Naive B cell (primary cell): ENCODE measurements at regions not wholly inside any gene's neighbourhood (a gene's known extent, or its start where the extent isn't known, plus 50 kb on each side); places are given as distances from the start of the nearest gene placed in this dataset.

Experiments used
- ATAC-seq, 2 donors: fragments of 150-1000 bp; cut with Tn5 transposase; 2 replicates each; pipeline ENCODE4 v1.10.0; 2021; ENCODE audit warnings: low read depth in 2 of 2, mild to moderate bottlenecking in 2 of 2, moderate library complexity in 2 of 2
- DNase-seq: peaks from one replicate; pipeline ENCODE4 v3.0.0; 2022
- H3K27ac Mint-ChIP-seq, 6 donors: one replicate each; pipeline ENCODE4 v1.8.0; 2020 to 2022; ENCODE audit warnings: mild to moderate bottlenecking in 6 of 6, mixed read lengths in 6 of 6, moderate library complexity in 5 of 6, inconsistent platforms in 2 of 6
- H3K27me3 Mint-ChIP-seq, 3 donors: one replicate each; pipeline ENCODE4 v1.8.0; 2021 to 2022; ENCODE audit warnings: mixed read lengths in 3 of 3, mild to moderate bottlenecking in 1 of 3
- H3K36me3 Mint-ChIP-seq, 2 donors: one replicate each; pipeline ENCODE4 v1.8.0; 2020 to 2022; ENCODE audit warnings: mixed read lengths in 2 of 2, inconsistent platforms in 1 of 2, mild to moderate bottlenecking in 1 of 2
- H3K4me1 Mint-ChIP-seq, 3 donors: one replicate each; pipeline ENCODE4 v1.8.0; 2020 to 2022; ENCODE audit warnings: mixed read lengths in 3 of 3, inconsistent platforms in 1 of 3, mild to moderate bottlenecking in 1 of 3, moderate library complexity in 1 of 3
- H3K4me3 Mint-ChIP-seq, 8 donors: one replicate each; pipeline ENCODE4 v1.8.0; 2020 to 2022; ENCODE audit warnings: mild to moderate bottlenecking in 8 of 8, mixed read lengths in 8 of 8, moderate library complexity in 8 of 8, inconsistent platforms in 2 of 8
- H3K9me3 Mint-ChIP-seq, 7 donors: one replicate each; pipeline ENCODE4 v1.8.0; 2020 to 2022; ENCODE audit warnings: mixed read lengths in 7 of 7, mild to moderate bottlenecking in 5 of 7, inconsistent platforms in 2 of 7, moderate library complexity in 1 of 7

DNA sequence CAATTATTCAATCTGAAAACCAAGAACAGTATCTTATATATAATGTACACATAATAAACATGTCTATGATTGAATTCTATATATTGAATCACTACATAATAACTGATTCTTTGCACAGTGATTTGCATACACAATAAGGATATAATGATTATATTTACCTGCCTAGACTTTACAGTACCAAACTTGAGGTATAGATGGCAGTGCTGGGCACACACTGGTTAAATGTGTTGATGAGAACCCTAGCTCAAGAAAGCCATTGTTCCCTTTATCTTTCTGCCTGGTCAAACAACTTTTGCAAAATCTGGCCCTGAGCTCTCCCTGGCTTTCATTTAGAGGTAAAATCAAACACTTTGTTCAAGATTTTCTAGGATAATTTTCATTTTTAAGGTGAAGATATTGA is 697.7 kb downstream of the TUSC7 start:
- DNase-seq (no peak), ATAC-seq (no peak)
- Mint-ChIP-seq H3K9me3 (peaks cover 0 to 3% (median 0%) of the 10 kb centered on the region in 7 donors), H3K4me1 (no peaks in the 10 kb centered on the region), H3K27ac (no peak overlapping the region), H3K36me3 (no peaks in the 10 kb centered on the region), H3K4me3 (no peak overlapping the region), H3K27me3 (no peaks in the 10 kb centered on the region)

DNA sequence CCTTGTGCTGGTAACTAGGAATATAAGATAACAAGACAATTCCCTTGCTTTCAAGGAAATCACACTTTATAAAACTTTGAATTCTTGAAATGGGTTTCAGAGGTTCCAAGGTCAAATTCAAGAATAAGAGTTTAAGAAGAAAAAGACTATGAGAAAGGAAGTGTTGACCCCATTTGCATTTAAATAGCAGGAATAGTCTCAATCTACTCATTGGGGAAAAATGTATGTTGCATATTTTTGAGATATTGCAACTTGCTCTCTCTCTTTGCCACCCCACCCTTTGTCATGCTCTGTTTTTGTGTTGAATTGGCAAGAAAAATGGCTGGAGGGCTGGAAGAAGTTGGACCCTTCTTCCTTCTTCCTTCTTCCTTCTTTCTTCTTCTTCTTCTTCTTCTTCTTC is 699.2 kb downstream of the TUSC7 start:
- no peak overlapping the region for H3K4me3 Mint-ChIP-seq
- no peaks in the 10 kb centered on the region for H3K4me1 Mint-ChIP-seq
- peaks cover 0 to 3% (median 0%) of the 10 kb centered on the region in 7 donors for H3K9me3 Mint-ChIP-seq
- H3K27me3 Mint-ChIP-seq = no peaks in the 10 kb centered on the region
- DNase-seq (no peak), ATAC-seq (no peak)
- no peaks in the 10 kb centered on the region for H3K36me3 Mint-ChIP-seq
- H3K27ac Mint-ChIP-seq = no peak overlapping the region

DNA sequence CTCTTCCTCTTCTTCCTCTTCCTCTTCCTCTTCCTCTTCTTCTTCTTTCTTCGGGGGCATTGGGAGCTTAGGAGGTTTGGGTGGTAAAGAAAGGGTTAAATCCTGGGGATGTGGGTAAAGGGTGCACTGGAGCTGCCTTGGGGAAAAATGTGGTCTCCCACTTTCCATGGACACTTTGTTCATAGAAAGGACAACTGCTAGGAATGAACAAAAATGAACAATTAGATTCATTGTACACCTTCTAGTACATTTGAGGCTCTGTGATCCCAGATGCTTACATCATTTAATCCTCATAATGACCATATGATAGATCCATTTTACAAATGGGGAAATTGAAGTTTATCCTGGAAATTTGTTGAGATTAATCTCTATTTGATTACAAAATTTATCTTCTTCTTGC is 699.7 kb downstream of the TUSC7 start:
- ATAC-seq (no peak), DNase-seq (no peak)
- Mint-ChIP-seq H3K4me3 (no peak overlapping the region), H3K27ac (peak overlapping the region in 1 of 6 donors; percentile 80), H3K4me1 (no peaks in the 10 kb centered on the region), H3K27me3 (no peaks in the 10 kb centered on the region), H3K9me3 (peaks cover 0 to 3% (median 0%) of the 10 kb centered on the region in 7 donors), H3K36me3 (no peaks in the 10 kb centered on the region)

DNA sequence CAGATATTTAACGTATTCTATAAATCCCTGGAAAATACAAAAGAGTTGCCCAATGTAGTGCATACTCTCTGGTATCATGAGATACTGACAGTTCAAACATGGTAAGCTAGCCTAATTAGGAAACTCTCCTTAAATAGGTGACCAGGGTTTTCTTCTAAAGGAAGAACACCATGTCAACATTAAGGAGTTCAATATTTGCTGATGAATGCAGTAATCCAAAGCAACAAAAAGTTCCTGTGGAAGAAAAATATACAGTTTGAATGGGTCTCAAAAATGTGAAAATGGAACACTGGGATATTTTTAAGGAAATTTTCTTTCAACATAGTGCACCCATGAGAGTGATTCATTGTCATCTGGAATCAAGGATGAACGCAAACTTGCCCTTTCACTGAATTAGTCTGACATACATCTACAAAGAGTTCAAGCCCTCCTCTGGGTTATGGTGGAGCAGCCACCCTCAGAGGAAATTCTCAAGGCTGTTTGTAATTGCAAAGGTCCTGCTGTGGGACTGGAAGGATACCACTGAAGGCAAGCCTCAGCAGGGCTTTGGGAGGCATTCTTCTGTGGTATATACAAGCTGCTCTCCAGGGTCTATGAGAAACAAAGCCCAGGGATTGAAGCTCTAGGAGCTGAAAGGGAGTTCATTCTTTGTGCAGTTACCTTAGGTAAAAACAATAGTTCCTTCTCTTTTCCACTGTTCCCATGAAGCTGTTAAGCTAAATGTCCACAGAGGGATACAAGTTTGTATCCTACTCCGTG is 700.3 kb downstream of the TUSC7 start:
- Mint-ChIP-seq H3K9me3 (peaks cover 0 to 3% (median 0%) of the 10 kb centered on the region in 7 donors), H3K27me3 (no peaks in the 10 kb centered on the region), H3K4me3 (no peak overlapping the region), H3K4me1 (no peaks in the 10 kb centered on the region), H3K27ac (no peak overlapping the region), H3K36me3 (no peaks in the 10 kb centered on the region)
- ATAC-seq (no peak), DNase-seq (no peak)

DNA sequence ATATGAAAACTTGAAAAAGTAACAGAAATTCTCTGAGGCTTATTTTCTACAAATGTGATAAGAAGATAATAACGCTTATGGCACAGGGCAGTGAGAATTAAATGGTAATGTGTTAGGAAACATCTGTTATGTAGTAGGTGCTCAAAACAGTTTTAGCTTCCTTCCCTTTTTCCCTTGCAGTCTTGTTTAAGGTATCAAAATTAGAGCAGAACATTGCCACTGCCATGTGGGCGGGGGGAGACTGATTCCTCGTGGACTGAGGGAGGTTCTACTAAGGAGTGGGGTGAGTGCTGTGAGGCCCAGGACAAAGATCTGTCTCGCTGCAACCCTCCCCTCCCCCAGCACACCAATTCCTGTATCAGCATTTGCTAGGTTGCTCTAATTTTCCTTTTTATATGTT is 702.4 kb downstream of the TUSC7 start:
- Mint-ChIP-seq H3K36me3 (no peaks in the 10 kb centered on the region), H3K27me3 (no peaks in the 10 kb centered on the region), H3K4me1 (no peaks in the 10 kb centered on the region), H3K27ac (no peak overlapping the region), H3K4me3 (no peak overlapping the region), H3K9me3 (peaks cover 0 to 3% (median 0%) of the 10 kb centered on the region in 7 donors)
- DNase-seq = no peak
- ATAC-seq = no peak

- ATAC-seq = no peak
- DNase-seq = no peak
- H3K4me1 Mint-ChIP-seq = no peaks in the 10 kb centered on the region
- no peaks in the 10 kb centered on the region for H3K27me3 Mint-ChIP-seq
- H3K9me3 Mint-ChIP-seq = no peaks in the 10 kb centered on the region
- H3K4me3 Mint-ChIP-seq = no peak overlapping the region
- H3K27ac Mint-ChIP-seq = no peak overlapping the region
- no peaks in the 10 kb centered on the region for H3K36me3 Mint-ChIP-seq
Observed at GRCh38 chr3:117417411-117417810, 707.8 kb downstream of the TUSC7 start.

DNA sequence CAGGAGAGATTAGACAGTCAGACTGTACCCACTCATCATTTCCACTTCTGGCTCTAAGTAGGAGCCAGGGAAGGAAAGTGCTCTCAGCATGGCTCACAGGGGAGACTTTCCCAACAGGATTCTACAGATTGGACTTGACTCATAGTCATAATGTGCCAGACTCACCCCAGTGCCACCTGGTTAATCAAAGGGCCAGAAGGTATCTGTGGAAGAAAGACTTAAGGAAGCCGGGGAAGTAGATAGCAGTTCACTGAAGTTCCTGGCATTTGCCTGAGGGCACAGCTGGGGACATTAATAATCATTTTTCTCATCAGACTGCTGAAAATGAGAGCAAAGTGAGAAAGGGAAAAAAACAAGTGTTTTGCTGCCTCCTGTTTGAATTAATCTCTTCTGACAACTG is 717.5 kb downstream of the TUSC7 start:
- peak overlapping the region in 1 of 8 donors; percentile 6 for H3K4me3 Mint-ChIP-seq
- H3K9me3 Mint-ChIP-seq = peaks cover 0 to 2% (median 0%) of the 10 kb centered on the region in 7 donors
- H3K27me3 Mint-ChIP-seq = no peaks in the 10 kb centered on the region

DNA sequence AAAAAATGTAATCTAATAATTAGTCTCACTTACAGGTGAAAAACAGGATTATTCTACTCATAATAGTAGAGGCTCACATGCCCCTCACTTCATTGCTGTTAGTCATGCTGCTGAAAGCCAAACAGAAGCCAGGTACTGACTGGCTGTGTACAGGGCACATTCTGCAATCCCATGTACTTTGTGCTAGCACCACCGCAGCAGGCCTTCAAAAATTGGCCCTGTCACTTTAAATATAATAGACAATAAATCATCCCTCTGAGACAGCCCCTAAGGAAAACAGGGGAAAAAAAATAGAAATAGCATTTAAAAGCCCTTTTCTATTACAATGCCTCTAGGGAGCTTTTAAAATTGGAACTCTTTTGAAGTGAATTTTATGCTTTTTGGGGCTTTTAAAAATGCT is 723.8 kb downstream of the TUSC7 start:
- Mint-ChIP-seq H3K9me3 (no peaks in the 10 kb centered on the region), H3K36me3 (no peaks in the 10 kb centered on the region), H3K4me1 (peaks cover 0 to under 1% (median 0%) of the 10 kb centered on the region in 3 donors), H3K4me3 (no peak overlapping the region), H3K27me3 (no peaks in the 10 kb centered on the region), H3K27ac (no peak overlapping the region)
- no peak for ATAC-seq
- DNase-seq = no peak

More for the DNA sequence above, 717.5 kb downstream of the TUSC7 start:
- ATAC-seq (no peak), DNase-seq (no peak)
- Mint-ChIP-seq H3K27ac (peak overlapping the region in 1 of 6 donors; percentile 44), H3K4me1 (peaks cover 0 to 11% (median 4%) of the 10 kb centered on the region in 3 donors), H3K36me3 (no peaks in the 10 kb centered on the region)

DNA sequence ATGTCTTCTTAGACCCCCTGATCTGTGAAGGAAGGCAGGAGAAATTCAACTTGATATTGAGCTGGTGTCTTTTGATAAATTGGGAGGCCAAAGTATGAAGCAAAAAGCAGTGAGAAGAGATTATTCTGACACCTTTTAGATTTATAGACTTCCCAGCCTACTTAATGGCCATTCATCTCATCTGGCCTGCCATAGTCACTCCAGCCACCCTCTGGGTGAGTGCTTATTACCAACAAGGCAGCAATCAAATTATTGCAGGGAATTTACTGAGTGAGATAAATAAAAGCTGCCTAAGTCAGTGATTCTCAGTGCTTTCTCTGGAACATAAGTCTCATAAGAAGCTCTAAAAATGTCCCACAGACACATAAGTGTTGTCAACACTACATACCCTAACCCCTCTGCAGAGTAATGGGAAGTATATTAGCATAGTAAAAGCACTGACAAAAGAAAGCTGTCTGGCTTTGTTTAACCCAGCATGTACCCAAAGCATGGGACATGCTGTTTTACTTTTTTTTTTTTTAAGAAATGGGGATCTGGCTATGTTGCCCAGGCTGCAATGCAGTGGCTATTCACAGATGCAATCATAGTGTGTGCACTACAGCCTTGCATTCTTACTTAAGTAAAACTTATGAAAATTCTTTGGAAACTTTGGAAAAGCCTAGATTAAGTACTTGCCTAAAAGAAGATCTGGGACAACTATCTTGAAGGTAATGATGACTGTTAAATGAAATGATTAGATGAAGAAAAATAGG is 725.3 kb downstream of the TUSC7 start:
- Mint-ChIP-seq H3K9me3 (no peaks in the 10 kb centered on the region), H3K27me3 (no peaks in the 10 kb centered on the region), H3K4me3 (no peak overlapping the region), H3K27ac (no peak overlapping the region), H3K4me1 (no peaks in the 10 kb centered on the region), H3K36me3 (no peaks in the 10 kb centered on the region)
- DNase-seq = no peak
- ATAC-seq = no peak

DNA sequence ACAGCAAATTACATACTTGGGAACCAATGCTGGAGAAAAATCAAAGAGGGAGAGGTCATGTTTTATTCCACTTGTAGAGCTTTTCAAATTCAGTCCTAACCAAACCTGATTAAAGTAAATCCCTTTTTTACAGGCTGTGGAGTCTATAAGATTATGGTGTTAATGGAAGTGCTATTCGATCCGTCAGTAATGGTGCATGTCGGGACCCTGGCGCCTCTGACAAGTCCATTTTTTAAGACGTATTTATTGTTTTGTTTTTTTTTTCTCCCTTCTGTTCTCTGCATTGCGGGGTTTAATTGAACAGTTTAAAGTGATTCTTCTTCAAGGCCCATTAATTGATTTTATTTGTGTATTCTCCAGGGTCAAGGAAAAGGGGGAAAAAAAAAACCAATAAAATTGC is 725.9 kb downstream of the TUSC7 start:
- H3K4me1 Mint-ChIP-seq = no peaks in the 10 kb centered on the region

GRCh38 chr3:117439812-117440211 is 730.2 kb downstream of the TUSC7 start:
- Mint-ChIP-seq H3K36me3 (no peaks in the 10 kb centered on the region), H3K4me3 (no peak overlapping the region), H3K27ac (no peak overlapping the region), H3K9me3 (no peaks in the 10 kb centered on the region), H3K4me1 (no peaks in the 10 kb centered on the region), H3K27me3 (no peaks in the 10 kb centered on the region)
- DNase-seq (no peak), ATAC-seq (no peak)

More for the DNA sequence above, 725.9 kb downstream of the TUSC7 start:
- ATAC-seq (no peak), DNase-seq (no peak)
- H3K36me3 Mint-ChIP-seq = no peaks in the 10 kb centered on the region
- H3K9me3 Mint-ChIP-seq = no peaks in the 10 kb centered on the region
- H3K27me3 Mint-ChIP-seq = no peaks in the 10 kb centered on the region
- H3K4me3 Mint-ChIP-seq = no peak overlapping the region
- H3K27ac Mint-ChIP-seq = no peak overlapping the region

GRCh38 chr3:117441851-117442250 is 732.3 kb downstream of the TUSC7 start:
- DNase-seq (no peak), ATAC-seq (no peak)
- Mint-ChIP-seq H3K27ac (no peak overlapping the region), H3K36me3 (no peaks in the 10 kb centered on the region), H3K4me1 (no peaks in the 10 kb centered on the region), H3K9me3 (no peaks in the 10 kb centered on the region), H3K27me3 (no peaks in the 10 kb centered on the region), H3K4me3 (no peak overlapping the region)

DNA sequence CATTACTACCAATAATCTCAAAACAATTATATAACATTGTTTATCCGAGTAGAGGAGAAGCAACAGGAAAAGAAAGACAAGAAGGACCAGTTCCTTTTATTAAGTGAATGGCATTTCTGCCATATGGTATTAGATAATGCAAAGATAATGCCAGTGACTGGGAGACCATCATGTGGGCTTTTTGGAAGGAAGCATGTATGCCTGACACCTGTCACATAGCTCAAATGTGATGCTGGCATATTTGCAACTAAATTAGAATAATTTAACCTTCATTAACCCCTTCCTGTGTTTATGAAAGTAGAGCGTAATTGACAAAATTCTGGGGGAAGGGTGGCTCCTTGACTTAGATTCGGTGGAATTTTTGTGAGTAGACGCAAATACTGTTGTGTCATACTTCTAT is 733.0 kb downstream of the TUSC7 start:
- H3K4me1 Mint-ChIP-seq = no peaks in the 10 kb centered on the region
- no peak for ATAC-seq
- no peak for DNase-seq
- H3K9me3 Mint-ChIP-seq = no peaks in the 10 kb centered on the region
- H3K27ac Mint-ChIP-seq = no peak overlapping the region
- no peak overlapping the region for H3K4me3 Mint-ChIP-seq
- H3K27me3 Mint-ChIP-seq = no peaks in the 10 kb centered on the region
- no peaks in the 10 kb centered on the region for H3K36me3 Mint-ChIP-seq

DNA sequence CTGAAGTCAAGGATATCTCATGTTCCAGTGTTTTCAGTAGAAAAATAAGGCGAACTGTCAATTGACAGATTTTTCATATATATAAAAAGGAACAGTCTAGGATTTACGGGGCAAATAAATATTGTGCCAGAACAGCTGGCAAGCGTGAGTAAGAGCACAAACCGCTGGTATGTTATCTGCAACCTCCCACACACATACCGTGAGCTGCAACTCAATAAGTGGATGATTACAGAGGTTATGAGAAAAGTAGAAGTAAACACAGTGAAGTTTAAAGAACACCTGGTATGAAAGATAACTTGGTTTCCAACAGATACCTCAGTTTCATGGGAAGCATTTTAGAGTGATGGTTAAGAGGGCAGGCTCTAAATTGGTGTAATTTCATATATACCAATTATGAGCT is 733.4 kb downstream of the TUSC7 start:
- H3K27me3 Mint-ChIP-seq = peaks cover 0 to 3% (median 0%) of the 10 kb centered on the region in 3 donors
- no peaks in the 10 kb centered on the region for H3K36me3 Mint-ChIP-seq
- no peak for DNase-seq
- ATAC-seq = no peak
- no peak overlapping the region for H3K27ac Mint-ChIP-seq
- H3K4me1 Mint-ChIP-seq = no peaks in the 10 kb centered on the region
- no peak overlapping the region for H3K4me3 Mint-ChIP-seq
- H3K9me3 Mint-ChIP-seq = no peaks in the 10 kb centered on the region
